BLaER1 (cell line): ENCODE measurements at regions not wholly inside any gene's neighbourhood (a gene's known extent, or its start where the extent isn't known, plus 50 kb on each side); places are given as distances from the start of the nearest gene placed in this dataset.

Experiments
- H3K27ac ChIP-seq: shearing (Covaris generic); formaldehyde crosslinking; 2 replicates; pipeline ENCODE4 v1.8.1; 2022
- H3K27me3 ChIP-seq: shearing (Covaris generic); formaldehyde crosslinking; 2 replicates; pipeline ENCODE4 v1.8.1; 2022
- H3K36me3 ChIP-seq: shearing (Covaris generic); formaldehyde crosslinking; 2 replicates; pipeline ENCODE4 v1.8.1; 2022
- H3K4me1 ChIP-seq: shearing (Covaris generic); formaldehyde crosslinking; 2 replicates; pipeline ENCODE4 v1.8.1; 2022
- H3K4me2 ChIP-seq: shearing (Covaris generic); formaldehyde crosslinking; 2 replicates; pipeline ENCODE4 v1.8.1; 2022
- H3K4me3 ChIP-seq: shearing (Covaris generic); formaldehyde crosslinking; 2 replicates; pipeline ENCODE4 v1.8.1; 2022
- H3K9ac ChIP-seq: shearing (Covaris generic); formaldehyde crosslinking; 2 replicates; pipeline ENCODE4 v1.8.1; 2022
- H3K9me3 ChIP-seq: shearing (Covaris generic); formaldehyde crosslinking; 2 replicates; pipeline ENCODE4 v1.8.1; 2022
- H4K20me1 ChIP-seq: shearing (Covaris generic); formaldehyde crosslinking; 2 replicates; pipeline ENCODE4 v1.8.1; 2022
- Cebpa-rat ChIP-seq: shearing (Covaris generic); IDR thresholded peaks from 2 replicates; pipeline ENCODE4 v1.8.1; 2022

DNA sequence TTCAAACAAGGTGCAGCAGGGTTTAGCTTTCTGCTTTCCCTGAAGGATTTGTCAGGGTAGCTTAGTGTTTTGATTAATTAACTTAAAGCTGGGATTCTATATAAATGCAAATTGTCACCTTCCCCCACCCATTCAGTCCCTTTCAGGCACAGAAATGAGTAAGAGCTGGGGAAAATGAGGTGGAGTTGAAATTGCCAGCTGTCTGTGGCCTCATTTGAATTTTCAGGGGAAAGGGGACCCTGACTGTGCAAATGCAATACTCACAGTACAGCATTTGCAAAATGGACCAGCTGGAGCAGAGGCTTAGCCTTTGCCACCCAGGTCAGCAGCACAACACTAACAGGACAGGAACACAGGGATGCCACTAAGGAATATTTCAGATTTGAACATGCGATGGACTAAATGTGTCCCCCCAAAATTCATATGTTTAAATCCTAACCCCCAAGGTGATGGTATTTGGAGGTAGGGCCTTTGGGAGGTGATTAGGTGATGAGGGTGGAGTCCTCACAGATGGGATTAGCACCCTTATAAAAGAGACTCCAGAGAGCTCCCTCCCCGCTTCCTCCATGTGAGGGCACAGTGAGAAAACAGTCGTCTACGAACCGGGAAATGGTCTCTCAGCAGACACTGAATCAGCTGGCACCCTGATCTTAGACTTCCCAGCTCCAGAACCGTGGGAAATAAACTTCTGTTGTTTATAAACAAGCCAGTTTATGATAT, 59.5 kb upstream of the CYSLTR2 start:
- Histone ChIP-seq H4K20me1 (no peaks in the 10 kb centered on the region), H3K36me3 (no peaks in the 10 kb centered on the region), H3K4me1 (peaks cover 22% of the 10 kb centered on the region), H3K27me3 (no peaks in the 10 kb centered on the region), H3K4me2 (no peak overlapping the region), H3K27ac (no peak overlapping the region), H3K4me3 (no peak overlapping the region), H3K9me3 (peaks cover 15% of the 10 kb centered on the region), H3K9ac (peak overlapping the region; percentile 27; the same call in 1 of the 2 replicates)
- no peak for TF ChIP-seq Cebpa-rat

- Histone ChIP-seq H3K27ac (no peak overlapping the region), H3K27me3 (no peaks in the 10 kb centered on the region), H3K4me1 (peaks cover 19% of the 10 kb centered on the region), H3K36me3 (no peaks in the 10 kb centered on the region), H3K4me2 (no peak overlapping the region), H3K9me3 (peaks cover 21% of the 10 kb centered on the region), H3K9ac (no peak overlapping the region), H4K20me1 (no peaks in the 10 kb centered on the region), H3K4me3 (no peak overlapping the region)
- no peak for TF ChIP-seq Cebpa-rat
Measured at GRCh38 chr13:48595431-48596429, 58.0 kb upstream of the CYSLTR2 start.

DNA sequence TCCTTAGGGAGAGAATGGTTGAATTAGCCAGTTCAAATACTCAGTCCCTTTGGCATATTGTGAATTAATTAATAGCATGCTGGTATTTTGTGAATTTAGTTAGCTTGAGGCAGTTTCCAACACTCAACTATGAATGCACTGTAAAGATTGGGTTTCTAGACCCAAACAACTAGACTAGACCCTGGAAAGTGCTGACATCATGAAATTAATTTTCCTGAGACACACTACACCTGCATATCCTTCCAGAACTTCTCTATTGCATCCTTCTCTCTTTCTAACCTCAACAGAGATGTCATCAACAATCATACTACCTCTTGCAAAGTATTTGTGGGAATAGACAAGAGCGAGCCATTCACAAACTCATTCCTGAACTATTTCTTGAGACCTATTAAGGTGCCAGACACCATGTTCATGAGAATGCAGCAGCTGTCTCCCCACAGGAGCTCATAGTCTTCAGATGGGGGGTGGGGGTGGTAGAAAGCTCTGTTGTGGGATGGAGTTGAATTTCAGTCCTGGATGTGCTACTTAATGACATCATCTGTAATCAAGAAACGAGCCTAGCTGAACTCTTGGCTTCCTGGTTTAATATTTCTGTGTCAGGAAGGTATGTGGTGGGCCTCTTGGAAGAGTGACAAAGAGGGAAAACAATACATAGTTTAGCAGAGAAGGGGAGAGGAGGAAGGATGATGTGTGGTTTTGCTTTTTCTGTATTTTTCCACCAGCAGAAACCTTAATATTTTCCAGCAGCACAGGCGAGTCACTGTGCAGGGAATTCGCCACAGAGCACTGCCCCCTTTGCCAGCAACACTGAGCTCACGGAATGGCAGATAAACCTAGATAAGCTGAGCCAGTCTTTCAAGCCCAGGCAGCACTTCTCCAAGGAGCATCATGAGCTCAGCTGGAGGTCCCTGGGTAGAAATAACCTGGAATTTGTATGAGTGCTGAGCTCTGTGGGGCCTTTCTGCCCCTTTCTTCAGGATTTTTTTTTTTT, 53.1 kb upstream of the CYSLTR2 start:
- H3K9ac ChIP-seq, result no peak overlapping the region; the same call in 1 of the 2 replicates
- H4K20me1 ChIP-seq, result no peaks in the 10 kb centered on the region
- H3K4me1 ChIP-seq, result peaks cover 44% of the 10 kb centered on the region
- H3K4me2 ChIP-seq, result peak overlapping the region; percentile 86
- H3K27ac ChIP-seq, result peak overlapping the region; percentile 36; the same call in 1 of the 2 replicates
- peaks cover 34% of the 10 kb centered on the region for H3K9me3 ChIP-seq
- H3K36me3 ChIP-seq, result no peaks in the 10 kb centered on the region
- no peak for TF ChIP-seq Cebpa-rat
- no peaks in the 10 kb centered on the region for H3K27me3 ChIP-seq
- no peak overlapping the region for H3K4me3 ChIP-seq

GRCh38 chr13:48602296-48603016, 51.3 kb upstream of the CYSLTR2 start:
- peak overlapping the region; percentile 86 for H3K4me2 ChIP-seq
- peak overlapping the region; percentile 32; the same call in 1 of the 2 replicates for H3K4me3 ChIP-seq
- no peaks in the 10 kb centered on the region for H3K36me3 ChIP-seq
- no peak for TF ChIP-seq Cebpa-rat
- H3K9ac ChIP-seq, result peak overlapping the region; percentile 32
- peaks cover 50% of the 10 kb centered on the region for H3K9me3 ChIP-seq
- 0 out of 2 replicates have a peak overlapping the region, but pooled peaks have one; percentile 20 for H3K27ac ChIP-seq
- no peaks in the 10 kb centered on the region for H3K27me3 ChIP-seq
- H3K4me1 ChIP-seq, result peaks cover 44% of the 10 kb centered on the region
- H4K20me1 ChIP-seq, result no peaks in the 10 kb centered on the region

DNA sequence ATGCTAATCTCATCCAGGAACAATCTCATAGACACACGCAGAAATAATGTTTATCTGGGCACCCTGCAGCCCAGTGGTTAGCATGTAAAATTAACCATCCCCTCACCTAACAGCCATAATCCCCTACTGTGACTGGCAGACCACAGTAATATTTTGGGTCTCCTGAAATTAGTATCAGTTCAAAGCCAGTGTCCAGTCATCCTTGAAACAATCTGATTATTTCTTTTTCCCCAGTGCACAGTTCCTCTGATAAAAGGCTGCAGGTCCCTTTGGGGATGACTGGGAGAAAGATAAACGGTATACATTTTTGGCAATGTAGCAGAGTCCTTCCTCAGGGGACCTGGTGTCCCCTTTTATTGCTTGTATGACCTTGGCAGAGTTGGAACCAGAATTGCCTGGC, 50.4 kb upstream of the CYSLTR2 start:
- 0 out of 2 replicates have a peak overlapping the region, but pooled peaks have one; percentile 20 for H3K27ac ChIP-seq
- peaks cover 51% of the 10 kb centered on the region for H3K9me3 ChIP-seq
- H3K4me1 ChIP-seq, result peaks cover 44% of the 10 kb centered on the region
- peak overlapping the region; percentile 24; the same call in 1 of the 2 replicates for H3K4me3 ChIP-seq
- peak overlapping the region; percentile 86 for H3K4me2 ChIP-seq
- no peak for TF ChIP-seq Cebpa-rat
- H4K20me1 ChIP-seq, result no peaks in the 10 kb centered on the region
- no peaks in the 10 kb centered on the region for H3K27me3 ChIP-seq
- H3K36me3 ChIP-seq, result no peaks in the 10 kb centered on the region
- peak overlapping the region; percentile 32; the same call in 1 of the 2 replicates for H3K9ac ChIP-seq
